ENCODE measurements at regions not wholly inside any gene's neighbourhood (a gene's known extent, or its start where the extent isn't known, plus 50 kb on each side); places are given as distances from the start of the nearest gene placed in this dataset.

DNA sequence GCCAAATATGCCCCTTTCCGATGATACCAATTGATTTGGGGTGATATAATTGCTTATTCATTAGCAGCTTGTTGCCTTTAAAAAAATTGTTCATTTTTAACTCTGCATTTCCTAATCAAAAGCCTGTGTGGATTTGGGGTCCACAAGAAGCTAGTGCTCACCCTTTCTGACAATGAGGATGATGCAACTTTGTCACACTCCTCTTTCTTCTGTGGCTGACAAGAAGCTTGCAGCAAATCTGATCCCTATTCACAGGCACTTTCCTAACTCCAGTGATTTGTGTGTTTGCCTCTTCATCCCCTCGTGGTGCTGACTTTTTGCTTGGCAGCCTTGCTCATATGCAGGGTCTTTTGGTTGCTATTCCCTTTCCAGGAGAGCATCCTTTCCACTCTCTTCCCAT lies 182.7 kb upstream of the LDB2 start:
- Histone ChIP-seq H3K23ac (ENCODE audit: low read depth, low read length, poor library complexity) (no peak overlapping the region), H3K36me3 (replicated peaks in 1 of 2; ENCODE audit: control insufficient read depth in 2 of 2, insufficient read depth in 2 of 2, low read length in 2 of 2) (no peaks in the 10 kb centered on the region), H2AFZ (ENCODE audit: low read length) (peak overlapping the region; percentile 2), H2BK12ac (ENCODE audit: low read length) (no peak overlapping the region), H3K27me3 (ENCODE audit: control insufficient read depth in 3 of 3, insufficient read depth in 3 of 3, low read depth in 1 of 3, low read length in 3 of 3) (no peaks in the 10 kb centered on the region), H3K27ac (replicated peaks; ENCODE audit: low read length) (no peak overlapping the region), H3K79me1 (ENCODE audit: low read depth, low read length) (no peaks in the 10 kb centered on the region), H3K4me2 (ENCODE audit: insufficient read depth, low read length, poor library complexity, severe bottlenecking) (no peak overlapping the region), H3K18ac (ENCODE audit: low read length) (no peak overlapping the region), H4K91ac (ENCODE audit: low read depth, low read length, poor library complexity) (no peak overlapping the region), H3K4me3 (ENCODE audit: low read length in 2 of 2) (no peak overlapping the region), H2AK5ac (ENCODE audit: low read depth, low read length) (no peak overlapping the region), H3K9ac (ENCODE audit: low read depth, low read length, poor library complexity) (no peak overlapping the region), H3K4me1 (ENCODE audit: control insufficient read depth in 2 of 2, insufficient read depth in 1 of 2, low read depth in 1 of 2, low read length in 2 of 2) (peaks cover 0 to 8% of the 10 kb centered on the region in 2 donors), H4K8ac (ENCODE audit: low read depth, low read length) (no peak overlapping the region), H3K14ac (ENCODE audit: low read length) (no peak overlapping the region), H3K4ac (ENCODE audit: low read length) (no peak overlapping the region), H2BK15ac (ENCODE audit: low read length) (no peak overlapping the region), H3K9me3 (replicated peaks in 1 of 2; ENCODE audit: control insufficient read depth in 2 of 2, insufficient read depth in 1 of 2, low read depth in 1 of 2, low read length in 2 of 2) (no peaks in the 10 kb centered on the region), H2BK120ac (ENCODE audit: low read depth, low read length) (no peak overlapping the region), H2BK5ac (ENCODE audit: low read length) (no peak overlapping the region)
- no CpG with 5 or more reads among the region's 2 CpGs for WGBS, 2 donors (ENCODE audit: extremely low coverage in 2 of 2, insufficient read length in 2 of 2, insufficient replicate concordance in 1 of 2)
- no peak for DNase-seq (ENCODE audit: low spot score)

DNA sequence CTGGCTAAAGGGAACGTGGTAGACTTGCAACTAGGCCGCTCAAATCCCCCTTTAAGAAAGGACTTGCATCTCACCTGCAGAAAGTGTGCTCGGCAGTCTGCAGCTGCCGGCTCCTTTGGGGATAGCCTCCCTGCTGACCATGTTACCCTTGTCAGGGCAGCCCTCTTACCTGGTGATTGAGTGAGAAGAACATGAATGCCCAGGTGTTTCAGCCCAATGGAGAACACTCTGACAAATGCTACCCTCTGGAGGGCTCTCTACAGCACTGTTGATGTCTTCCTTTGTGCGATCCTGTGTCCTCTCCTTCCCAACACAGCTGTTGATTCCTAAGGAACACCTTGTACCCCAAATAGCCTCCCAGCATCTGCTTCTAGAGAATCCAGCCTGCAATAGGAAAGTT lies 178.7 kb upstream of the LDB2 start:
- no peak for DNase-seq (ENCODE audit: low spot score)
- no peaks in the 10 kb centered on the region for H3K27me3 ChIP-seq (ENCODE audit: control insufficient read depth in 3 of 3, insufficient read depth in 3 of 3, low read depth in 1 of 3, low read length in 3 of 3)
- WGBS, 2 donors (ENCODE audit: extremely low coverage in 2 of 2, insufficient read length in 2 of 2, insufficient replicate concordance in 1 of 2): no CpG with 5 or more reads among the region's 5 CpGs
- H3K4me1 ChIP-seq (ENCODE audit: control insufficient read depth in 2 of 2, insufficient read depth in 1 of 2, low read depth in 1 of 2, low read length in 2 of 2): no peaks in the 10 kb centered on the region
- no peak overlapping the region for H3K14ac ChIP-seq (ENCODE audit: low read length)
- H3K4me3 ChIP-seq (ENCODE audit: low read length in 2 of 2): no peak overlapping the region
- H2BK5ac ChIP-seq (ENCODE audit: low read length): no peak overlapping the region
- H3K9ac ChIP-seq (ENCODE audit: low read depth, low read length, poor library complexity): no peak overlapping the region
- no peak overlapping the region for H3K23ac ChIP-seq (ENCODE audit: low read depth, low read length, poor library complexity)
- H3K18ac ChIP-seq (ENCODE audit: low read length): no peak overlapping the region
- no peak overlapping the region for H2BK120ac ChIP-seq (ENCODE audit: low read depth, low read length)
- no peak overlapping the region for H3K4me2 ChIP-seq (ENCODE audit: insufficient read depth, low read length, poor library complexity, severe bottlenecking)
- no peak overlapping the region for H2AK5ac ChIP-seq (ENCODE audit: low read depth, low read length)
- no peaks in the 10 kb centered on the region for H3K79me1 ChIP-seq (ENCODE audit: low read depth, low read length)
- H3K4ac ChIP-seq (ENCODE audit: low read length): no peak overlapping the region
- no peaks in the 10 kb centered on the region for H3K9me3 ChIP-seq (replicated peaks in 1 of 2; ENCODE audit: control insufficient read depth in 2 of 2, insufficient read depth in 1 of 2, low read depth in 1 of 2, low read length in 2 of 2)
- no peak overlapping the region for H4K91ac ChIP-seq (ENCODE audit: low read depth, low read length, poor library complexity)
- H3K36me3 ChIP-seq (replicated peaks in 1 of 2; ENCODE audit: control insufficient read depth in 2 of 2, insufficient read depth in 2 of 2, low read length in 2 of 2): no peaks in the 10 kb centered on the region
- H2BK12ac ChIP-seq (ENCODE audit: low read length): no peak overlapping the region
- H2AFZ ChIP-seq (ENCODE audit: low read length): no peak overlapping the region
- no peak overlapping the region for H3K27ac ChIP-seq (replicated peaks; ENCODE audit: low read length)
- no peak overlapping the region for H4K8ac ChIP-seq (ENCODE audit: low read depth, low read length)
- no peak overlapping the region for H2BK15ac ChIP-seq (ENCODE audit: low read length)

GRCh38 chr4:17072483-17072882 lies 174.0 kb upstream of the LDB2 start:
- H3K4me3 ChIP-seq (ENCODE audit: low read length in 2 of 2): no peak overlapping the region
- WGBS, 2 donors (ENCODE audit: extremely low coverage in 2 of 2, insufficient read length in 2 of 2, insufficient replicate concordance in 1 of 2): no CpG with 5 or more reads among the region's 3 CpGs
- no peak overlapping the region for H3K4ac ChIP-seq (ENCODE audit: low read length)
- no peak overlapping the region for H4K91ac ChIP-seq (ENCODE audit: low read depth, low read length, poor library complexity)
- peak overlapping the region; percentile 13 for H2AFZ ChIP-seq (ENCODE audit: low read length)
- H4K8ac ChIP-seq (ENCODE audit: low read depth, low read length): no peak overlapping the region
- H2BK5ac ChIP-seq (ENCODE audit: low read length): no peak overlapping the region
- H3K4me1 ChIP-seq (ENCODE audit: control insufficient read depth in 2 of 2, insufficient read depth in 1 of 2, low read depth in 1 of 2, low read length in 2 of 2): no peaks in the 10 kb centered on the region
- H3K9me3 ChIP-seq (replicated peaks in 1 of 2; ENCODE audit: control insufficient read depth in 2 of 2, insufficient read depth in 1 of 2, low read depth in 1 of 2, low read length in 2 of 2): no peaks in the 10 kb centered on the region
- H3K27ac ChIP-seq (replicated peaks; ENCODE audit: low read length): no peak overlapping the region
- no peak overlapping the region for H2BK120ac ChIP-seq (ENCODE audit: low read depth, low read length)
- H3K23ac ChIP-seq (ENCODE audit: low read depth, low read length, poor library complexity): no peak overlapping the region
- H2BK15ac ChIP-seq (ENCODE audit: low read length): no peak overlapping the region
- H3K9ac ChIP-seq (ENCODE audit: low read depth, low read length, poor library complexity): no peak overlapping the region
- DNase-seq (ENCODE audit: low spot score): no peak
- H2AK5ac ChIP-seq (ENCODE audit: low read depth, low read length): no peak overlapping the region
- H2BK12ac ChIP-seq (ENCODE audit: low read length): no peak overlapping the region
- H3K27me3 ChIP-seq (ENCODE audit: control insufficient read depth in 3 of 3, insufficient read depth in 3 of 3, low read depth in 1 of 3, low read length in 3 of 3): no peaks in the 10 kb centered on the region
- H3K4me2 ChIP-seq (ENCODE audit: insufficient read depth, low read length, poor library complexity, severe bottlenecking): no peak overlapping the region
- H3K79me1 ChIP-seq (ENCODE audit: low read depth, low read length): no peaks in the 10 kb centered on the region
- H3K36me3 ChIP-seq (replicated peaks in 1 of 2; ENCODE audit: control insufficient read depth in 2 of 2, insufficient read depth in 2 of 2, low read length in 2 of 2): no peaks in the 10 kb centered on the region
- no peak overlapping the region for H3K14ac ChIP-seq (ENCODE audit: low read length)
- H3K18ac ChIP-seq (ENCODE audit: low read length): no peak overlapping the region

DNA sequence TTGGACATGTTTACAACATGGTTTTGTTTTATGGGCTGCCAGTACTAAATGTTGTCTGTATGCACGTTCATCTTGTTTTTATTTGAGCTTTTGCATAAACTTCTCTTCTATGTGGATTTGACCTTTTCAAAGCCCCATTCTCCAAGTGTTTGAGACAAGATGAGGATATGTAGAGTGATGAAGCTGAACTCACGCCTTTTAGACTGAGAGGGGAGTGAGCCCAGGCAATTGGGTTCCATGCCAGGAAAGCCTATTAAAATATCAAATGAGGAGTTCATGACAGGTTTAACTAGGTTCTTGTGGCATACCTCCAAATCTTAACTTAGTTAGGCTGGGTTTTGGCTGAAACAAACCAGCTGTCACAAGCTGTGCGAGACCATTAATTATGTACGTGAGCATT lies 170.4 kb upstream of the LDB2 start:
- Histone ChIP-seq H2AK5ac (ENCODE audit: low read depth, low read length) (no peak overlapping the region), H2BK15ac (ENCODE audit: low read length) (no peak overlapping the region), H3K27me3 (ENCODE audit: control insufficient read depth in 3 of 3, insufficient read depth in 3 of 3, low read depth in 1 of 3, low read length in 3 of 3) (no peaks in the 10 kb centered on the region), H3K23ac (ENCODE audit: low read depth, low read length, poor library complexity) (no peak overlapping the region), H2BK5ac (ENCODE audit: low read length) (no peak overlapping the region), H3K4me2 (ENCODE audit: insufficient read depth, low read length, poor library complexity, severe bottlenecking) (no peak overlapping the region), H3K9me3 (replicated peaks in 1 of 2; ENCODE audit: control insufficient read depth in 2 of 2, insufficient read depth in 1 of 2, low read depth in 1 of 2, low read length in 2 of 2) (no peaks in the 10 kb centered on the region), H3K4ac (ENCODE audit: low read length) (no peak overlapping the region), H3K4me3 (ENCODE audit: low read length in 2 of 2) (no peak overlapping the region), H4K8ac (ENCODE audit: low read depth, low read length) (no peak overlapping the region), H2AFZ (ENCODE audit: low read length) (no peak overlapping the region), H2BK120ac (ENCODE audit: low read depth, low read length) (no peak overlapping the region), H3K4me1 (ENCODE audit: control insufficient read depth in 2 of 2, insufficient read depth in 1 of 2, low read depth in 1 of 2, low read length in 2 of 2) (no peaks in the 10 kb centered on the region), H3K27ac (replicated peaks; ENCODE audit: low read length) (no peak overlapping the region), H3K18ac (ENCODE audit: low read length) (no peak overlapping the region), H3K36me3 (replicated peaks in 1 of 2; ENCODE audit: control insufficient read depth in 2 of 2, insufficient read depth in 2 of 2, low read length in 2 of 2) (no peaks in the 10 kb centered on the region), H3K9ac (ENCODE audit: low read depth, low read length, poor library complexity) (no peak overlapping the region), H4K91ac (ENCODE audit: low read depth, low read length, poor library complexity) (no peak overlapping the region), H3K79me1 (ENCODE audit: low read depth, low read length) (no peaks in the 10 kb centered on the region), H2BK12ac (ENCODE audit: low read length) (no peak overlapping the region), H3K14ac (ENCODE audit: low read length) (no peak overlapping the region)
- WGBS, 2 donors (ENCODE audit: extremely low coverage in 2 of 2, insufficient read length in 2 of 2, insufficient replicate concordance in 1 of 2): no CpG with 5 or more reads among the region's 4 CpGs
- no peak for DNase-seq (ENCODE audit: low spot score)

Data from neuronal stem cell (in vitro differentiated cells).